SU-DHL-6 (cell line): ENCODE measurements at regions not wholly inside any gene's neighbourhood (a gene's known extent, or its start where the extent isn't known, plus 50 kb on each side); places are given as distances from the start of the nearest gene placed in this dataset.

Experiments used
- H2AFZ ChIP-seq: fragments of 200-600 bp; sonication (generic); 2 replicates; pipeline ENCODE4 v1.6.1; 2014; ENCODE audit warnings: low read depth, mild to moderate bottlenecking, moderate library complexity, mixed read lengths, antibody characterized with exemption, low read length; ENCODE audit not compliant: severe bottlenecking
- H3F3A ChIP-seq: fragments of 200-600 bp; shearing (Covaris generic); 2 replicates; pipeline ENCODE4 v1.6.0; 2016; ENCODE audit warnings: antibody characterized with exemption, mild to moderate bottlenecking; ENCODE audit not compliant: insufficient read depth
- H3K27ac ChIP-seq: fragments of 200-600 bp; sonication (generic); 2 replicates; pipeline ENCODE4 v1.5.1; 2016; ENCODE audit warnings: low read depth, mild to moderate bottlenecking, low read length, moderate library complexity, mixed read lengths
- H3K27me3 ChIP-seq: fragments of 200-600 bp; sonication (generic), shearing (Covaris generic); 2 replicates; pipeline ENCODE4 v1.6.0; 2014; ENCODE audit warnings: mild to moderate bottlenecking, low read length
- H3K36me3 ChIP-seq: fragments of 200-600 bp; sonication (generic); 2 replicates; pipeline ENCODE4 v1.6.1; 2014; ENCODE audit warnings: mild to moderate bottlenecking, low read length, mixed read lengths
- H3K4me2 ChIP-seq: fragments of 300-600, 200-600 bp; shearing (Covaris generic), sonication (generic); 2 replicates; pipeline ENCODE4 v1.6.0; 2014; ENCODE audit warnings: low read length, low read depth, mild to moderate bottlenecking; ENCODE audit not compliant: poor library complexity, severe bottlenecking
- H3K4me3 ChIP-seq: fragments of 200-600 bp; sonication (generic); 2 replicates; pipeline ENCODE4 v1.5.1; 2014; ENCODE audit warnings: antibody characterized with exemption, low read length, mild to moderate bottlenecking, mixed read lengths; ENCODE audit not compliant: insufficient read depth, poor library complexity, severe bottlenecking
- H3K79me2 ChIP-seq: fragments of 200-600 bp; sonication (generic); 2 replicates; pipeline ENCODE4 v1.6.1; 2014; ENCODE audit warnings: mild to moderate bottlenecking, low read length, moderate library complexity; ENCODE audit not compliant: insufficient read depth
- H3K9ac ChIP-seq: fragments of 200-600 bp; sonication (generic); 2 replicates; pipeline ENCODE4 v1.7.0; 2014; ENCODE audit warnings: mild to moderate bottlenecking, low read length
- H3K9me2 ChIP-seq: fragments of 200-600 bp; sonication (generic); replicated peaks from 2 replicates; pipeline ENCODE4 v1.6.1; 2014; ENCODE audit warnings: low read length; ENCODE audit not compliant: insufficient read depth
- H3K9me3 ChIP-seq: fragments of 200-600 bp; sonication (generic); 2 replicates; pipeline ENCODE4 v1.6.1; 2014; ENCODE audit warnings: low read length, mixed read lengths; ENCODE audit not compliant: insufficient read depth
- H4K20me1 ChIP-seq: fragments of 200-600 bp; sonication (generic); 2 replicates; pipeline ENCODE4 v1.6.1; 2014; ENCODE audit warnings: low read depth, mild to moderate bottlenecking, antibody characterized with exemption, low read length, moderate library complexity, mixed read lengths
- CTCF ChIP-seq: fragments of 200-600 bp; sonication (generic); IDR thresholded peaks from one replicate; pipeline ENCODE4 v1.5.1; 2017; ENCODE audit warnings: antibody characterized with exemption, mild to moderate bottlenecking, low read length, moderate library complexity; ENCODE audit not compliant: insufficient read depth, poor library complexity, severe bottlenecking
- EZH2phosphoT487 ChIP-seq: fragments of 200-600 bp; sonication (generic), shearing (Covaris generic); conservative IDR thresholded peaks from 2 replicates; pipeline ENCODE4 v1.6.1; 2018; ENCODE audit warnings: mild to moderate bottlenecking, antibody characterized with exemption, low read length, moderate library complexity, mixed read lengths

- no peak overlapping the region for H3K4me3 ChIP-seq
- H3K9me3 ChIP-seq: peaks cover 5% of the 10 kb centered on the region; the same call in 1 of the 2 replicates
- H2AFZ ChIP-seq: no peak overlapping the region
- H3K9me2 ChIP-seq: no peaks in the 10 kb centered on the region
- H3F3A ChIP-seq: no peaks in the 10 kb centered on the region
- 0 out of 2 replicates have a peak, but pooled peaks cover 3% of the 10 kb centered on the region for H3K27me3 ChIP-seq
- no peak for TF ChIP-seq CTCF
- no peak for TF ChIP-seq EZH2phosphoT487
- no peak overlapping the region for H3K9ac ChIP-seq
- no peak overlapping the region for H3K4me2 ChIP-seq
- H3K36me3 ChIP-seq: no peaks in the 10 kb centered on the region
- H3K27ac ChIP-seq: no peak overlapping the region
- no peaks in the 10 kb centered on the region for H3K79me2 ChIP-seq
- H4K20me1 ChIP-seq: no peaks in the 10 kb centered on the region
Measured at GRCh38 chr11:71365626-71366025, 82.6 kb downstream of the DHCR7 start.

DNA sequence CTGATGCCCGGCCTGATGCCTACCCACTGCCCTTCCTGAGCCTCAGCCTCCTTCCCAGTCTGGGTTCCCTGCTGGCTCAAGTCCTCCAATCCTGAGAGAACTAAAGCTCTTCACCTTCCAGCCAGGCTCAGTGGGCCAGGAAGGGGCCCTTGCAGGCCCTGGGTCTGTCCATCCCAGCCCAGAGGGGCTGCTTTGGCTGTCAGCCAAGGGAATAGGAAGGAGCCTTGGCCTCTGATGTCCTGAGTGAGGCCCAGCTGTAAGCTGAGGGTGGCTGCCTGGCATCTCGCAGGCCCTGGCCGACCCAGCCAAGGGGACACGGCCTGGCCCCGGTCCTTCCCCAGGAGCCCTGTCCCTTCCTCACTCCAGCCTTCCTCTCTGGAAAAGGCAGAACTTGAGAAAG lies 83.4 kb downstream of the DHCR7 start:
- Histone ChIP-seq H4K20me1 (no peaks in the 10 kb centered on the region), H3K4me2 (no peak overlapping the region), H3K27me3 (0 out of 2 replicates have a peak, but pooled peaks cover 3% of the 10 kb centered on the region), H3K4me3 (no peak overlapping the region), H3K79me2 (no peaks in the 10 kb centered on the region), H3K9me2 (no peaks in the 10 kb centered on the region), H2AFZ (no peak overlapping the region), H3K9me3 (peaks cover 5% of the 10 kb centered on the region; the same call in 1 of the 2 replicates), H3K9ac (no peak overlapping the region), H3K27ac (no peak overlapping the region), H3F3A (no peaks in the 10 kb centered on the region), H3K36me3 (no peaks in the 10 kb centered on the region)
- no peak for TF ChIP-seq EZH2phosphoT487
- no peak for TF ChIP-seq CTCF

DNA sequence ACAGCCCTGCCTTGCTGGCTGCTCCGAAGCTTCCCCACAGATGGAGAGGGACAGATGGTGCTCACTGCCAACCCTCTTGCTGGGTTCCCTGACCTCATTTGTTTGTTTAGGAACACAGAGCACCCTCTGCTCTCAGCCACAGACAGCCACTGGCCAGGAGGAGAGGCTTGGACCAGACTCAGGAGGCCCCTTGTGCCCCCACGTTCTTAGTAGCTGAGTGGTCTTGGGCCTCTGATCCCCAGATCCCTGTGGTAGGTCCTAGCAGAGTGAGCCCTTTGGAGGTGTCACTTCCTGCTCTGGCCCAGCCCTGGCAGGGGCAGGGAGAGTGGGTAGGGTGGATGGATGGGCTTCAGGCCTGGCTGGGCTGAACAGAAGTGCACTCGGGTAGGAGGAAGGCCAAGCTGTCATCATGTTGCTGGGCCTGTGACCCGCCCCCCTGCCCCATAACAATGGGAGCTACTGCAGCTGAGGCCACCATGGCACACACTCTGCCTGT lies 84.0 kb downstream of the DHCR7 start:
- Histone ChIP-seq H3K9me2 (no peaks in the 10 kb centered on the region), H3K9ac (no peak overlapping the region), H3K27ac (no peak overlapping the region), H3K4me2 (no peak overlapping the region), H4K20me1 (no peaks in the 10 kb centered on the region), H2AFZ (no peak overlapping the region), H3K79me2 (no peaks in the 10 kb centered on the region), H3K27me3 (0 out of 2 replicates have a peak, but pooled peaks cover 3% of the 10 kb centered on the region), H3K9me3 (peaks cover 5% of the 10 kb centered on the region; the same call in 1 of the 2 replicates), H3K4me3 (no peak overlapping the region), H3F3A (no peaks in the 10 kb centered on the region), H3K36me3 (no peaks in the 10 kb centered on the region)
- TF ChIP-seq EZH2phosphoT487 (no peak), CTCF (no peak)
